HEK293T (cell line): ENCODE measurements at regions not wholly inside any gene's neighbourhood (a gene's known extent, or its start where the extent isn't known, plus 50 kb on each side); places are given as distances from the start of the nearest gene placed in this dataset.

Experiments
- CTBP1 ChIP-seq: fragments of 450-650 bp; IDR thresholded peaks from 2 replicates; pipeline ENCODE4 v1.6.1; 2016; ENCODE audit warnings: borderline replicate concordance
- FOXM1 ChIP-seq: fragments of 450-650 bp; IDR thresholded peaks from 2 replicates; pipeline ENCODE4 v1.6.1; 2017; ENCODE audit warnings: mild to moderate bottlenecking, borderline replicate concordance
- SP1 ChIP-seq: fragments of 450-650 bp; IDR thresholded peaks from 2 replicates; pipeline ENCODE4 v1.6.1; 2017
- TARDBP ChIP-seq: fragments of 450-650 bp; IDR thresholded peaks from 2 replicates; pipeline ENCODE4 v1.6.1; 2016

DNA sequence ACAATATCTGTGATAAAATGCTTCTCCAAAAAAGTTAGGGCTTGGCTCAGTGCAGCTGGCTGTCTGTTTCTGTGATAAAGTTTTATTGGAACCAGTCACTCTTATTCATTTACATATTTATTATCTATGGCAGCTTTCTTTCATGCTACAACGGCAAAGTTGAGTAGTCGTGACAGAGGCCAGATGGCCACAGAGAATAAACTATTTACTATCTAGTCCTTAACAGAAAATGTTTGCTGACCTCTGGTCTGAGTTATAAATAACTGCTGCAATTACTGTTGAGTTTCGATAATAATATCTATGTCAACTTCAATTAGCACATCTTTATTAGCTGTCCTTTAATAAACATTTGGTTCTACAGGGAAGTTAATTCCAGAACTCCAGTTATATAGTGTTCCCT, 180.2 kb upstream of the RUNX1 start:
- TF ChIP-seq SP1 (no peak), CTBP1 (no peak), TARDBP (no peak), FOXM1 (no peak)
